ENCODE measurements at regions not wholly inside any gene's neighbourhood (a gene's known extent, or its start where the extent isn't known, plus 50 kb on each side); places are given as distances from the start of the nearest gene placed in this dataset.

DNA sequence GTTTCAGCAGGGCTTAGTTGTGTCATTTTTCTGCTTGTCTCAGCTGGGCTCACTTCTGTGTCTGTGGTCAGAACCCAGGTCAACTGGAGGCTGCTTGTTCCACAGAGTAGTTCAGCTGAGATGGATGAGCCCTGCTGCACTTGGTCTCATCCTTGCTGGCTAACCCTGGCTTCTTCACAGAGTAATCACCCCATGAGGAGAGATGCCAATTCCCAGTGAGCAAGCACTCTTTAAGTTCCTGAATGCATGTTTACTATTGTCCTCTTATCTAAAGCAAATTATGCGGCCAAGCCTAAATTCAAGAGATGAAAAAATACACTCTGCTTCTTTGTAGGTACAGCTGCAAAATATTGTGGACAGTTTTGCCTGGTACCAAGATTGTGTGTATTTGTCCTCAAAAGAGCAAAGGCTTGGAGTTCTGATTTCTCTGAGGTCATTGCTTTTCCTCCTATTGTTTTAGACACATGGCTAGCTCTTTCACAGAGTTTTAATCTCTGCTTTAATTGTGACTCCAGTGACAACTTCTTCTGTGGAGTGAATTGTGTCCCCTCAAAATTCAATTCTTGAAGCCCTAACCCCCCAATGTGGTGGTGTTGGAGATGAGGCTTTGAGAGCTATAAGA, 236.6 kb upstream of the ANKRD50 start:
- TF ChIP-seq, protein P1, sequence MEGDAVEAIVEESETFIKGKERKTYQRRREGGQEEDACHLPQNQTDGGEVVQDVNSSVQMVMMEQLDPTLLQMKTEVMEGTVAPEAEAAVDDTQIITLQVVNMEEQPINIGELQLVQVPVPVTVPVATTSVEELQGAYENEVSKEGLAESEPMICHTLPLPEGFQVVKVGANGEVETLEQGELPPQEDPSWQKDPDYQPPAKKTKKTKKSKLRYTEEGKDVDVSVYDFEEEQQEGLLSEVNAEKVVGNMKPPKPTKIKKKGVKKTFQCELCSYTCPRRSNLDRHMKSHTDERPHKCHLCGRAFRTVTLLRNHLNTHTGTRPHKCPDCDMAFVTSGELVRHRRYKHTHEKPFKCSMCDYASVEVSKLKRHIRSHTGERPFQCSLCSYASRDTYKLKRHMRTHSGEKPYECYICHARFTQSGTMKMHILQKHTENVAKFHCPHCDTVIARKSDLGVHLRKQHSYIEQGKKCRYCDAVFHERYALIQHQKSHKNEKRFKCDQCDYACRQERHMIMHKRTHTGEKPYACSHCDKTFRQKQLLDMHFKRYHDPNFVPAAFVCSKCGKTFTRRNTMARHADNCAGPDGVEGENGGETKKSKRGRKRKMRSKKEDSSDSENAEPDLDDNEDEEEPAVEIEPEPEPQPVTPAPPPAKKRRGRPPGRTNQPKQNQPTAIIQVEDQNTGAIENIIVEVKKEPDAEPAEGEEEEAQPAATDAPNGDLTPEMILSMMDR (IDR thresholded peaks at IDR 0.05) = no peak
- no peak for TF ChIP-seq POLR2A (IDR thresholded peaks at IDR 0.05)
- TF ChIP-seq EP300 (IDR thresholded peaks at IDR 0.05) = no peak
